KBM-7 (cell line): ENCODE measurements at regions not wholly inside any gene's neighbourhood (a gene's known extent, or its start where the extent isn't known, plus 50 kb on each side); places are given as distances from the start of the nearest gene placed in this dataset.
"Not testable (repeated sequence)": the region's sequence is repeated elsewhere in the genome, so short reads cannot be mapped to it uniquely, and the experiment has no call there.

Experiments used
- DNase-seq: peaks from one replicate; pipeline ENCODE4 v3.0.0-alpha.2; 2015
- in situ Hi-C: fragments of 300-500 bp; cut with MboI; formaldehyde crosslinking; loops from 2 replicates; pipeline ENCODE4 v1.14.3; 2020; ENCODE audit warnings: low sequenced_read_pairs, low pct_unique_long_range_greater_than_20kb, mixed read lengths

- in situ Hi-C loops: no loop called here
- DNase-seq: no peak
These were observed 202.6 kb upstream of the ATP10A start for GRCh38 chr15:26065723-26066122.

- no peak for DNase-seq
- in situ Hi-C loops: no loop called here
These were observed 198.1 kb upstream of the ATP10A start for GRCh38 chr15:26061248-26061647.

- DNase-seq, in situ Hi-C loops: not testable (repeated sequence)
These were observed 193.6 kb upstream of the ATP10A start for GRCh38 chr15:26056766-26057165.

- in situ Hi-C loops: no loop called here
- DNase-seq: no peak
These were observed 188.9 kb upstream of the ATP10A start for GRCh38 chr15:26051761-26052675.

GRCh38 chr15:26050984-26051383 lies 187.9 kb upstream of the ATP10A start:
- in situ Hi-C loops: no loop called here
- DNase-seq: no peak

- DNase-seq: no peak
- in situ Hi-C loops: no loop called here
These were observed 187.0 kb upstream of the ATP10A start for GRCh38 chr15:26049900-26050657.

- no peak for DNase-seq
- in situ Hi-C loops: no loop called here
These were observed 185.5 kb upstream of the ATP10A start for GRCh38 chr15:26048669-26049068.

GRCh38 chr15:26045516-26045915 lies 182.4 kb upstream of the ATP10A start:
- no peak for DNase-seq
- in situ Hi-C loops: no loop called here

GRCh38 chr15:26043018-26043417 lies 179.9 kb upstream of the ATP10A start:
- in situ Hi-C loops: no loop called here
- DNase-seq: no peak

GRCh38 chr15:26038693-26039092 lies 175.6 kb upstream of the ATP10A start:
- no peak for DNase-seq
- in situ Hi-C loops: no loop called here

- in situ Hi-C loops: no loop called here
- no peak for DNase-seq
These were observed 174.2 kb upstream of the ATP10A start for GRCh38 chr15:26037369-26037768.

- no peak for DNase-seq
- in situ Hi-C loops: no loop called here
These were observed 170.4 kb upstream of the ATP10A start for GRCh38 chr15:26033493-26033892.

GRCh38 chr15:26032162-26032846 lies 169.2 kb upstream of the ATP10A start:
- in situ Hi-C loops: no loop called here

GRCh38 chr15:26029586-26029985 lies 166.5 kb upstream of the ATP10A start:
- DNase-seq, in situ Hi-C loops: not testable (repeated sequence)

More at GRCh38 chr15:26032162-26032846, 169.2 kb upstream of the ATP10A start:
- no peak for DNase-seq

GRCh38 chr15:26029146-26029545 lies 166.0 kb upstream of the ATP10A start:
- in situ Hi-C loops: no loop called here
- no peak for DNase-seq

GRCh38 chr15:26028086-26028740 lies 165.1 kb upstream of the ATP10A start:
- DNase-seq: no peak
- in situ Hi-C loops: no loop called here

GRCh38 chr15:26026671-26027070 lies 163.5 kb upstream of the ATP10A start:
- DNase-seq, in situ Hi-C loops: not testable (repeated sequence)

GRCh38 chr15:26024241-26024640 lies 161.1 kb upstream of the ATP10A start:
- in situ Hi-C loops: no loop called here
- no peak for DNase-seq

- no peak for DNase-seq
- in situ Hi-C loops: no loop called here
These were observed 160.6 kb upstream of the ATP10A start for GRCh38 chr15:26023691-26024090.
